GM18909 (cell line): ENCODE measurements at regions not wholly inside any gene's neighbourhood (a gene's known extent, or its start where the extent isn't known, plus 50 kb on each side); places are given as distances from the start of the nearest gene placed in this dataset.

Experiments
- ATAC-seq: cut with Tn5 transposase; IDR thresholded peaks from one replicate; pipeline ENCODE4 v1.9.1; 2021; ENCODE audit warnings: mild to moderate bottlenecking; ENCODE audit not compliant: unreplicated experiment, poor library complexity

- ATAC-seq = peak; percentile 78
These were observed 90.1 kb upstream of the PREP start for GRCh38 chr6:105492706-105493673.

- no peak for ATAC-seq
These were observed 86.3 kb upstream of the PREP start for GRCh38 chr6:105489216-105489530.

- no peak for ATAC-seq
These were observed 85.8 kb upstream of the PREP start for GRCh38 chr6:105488516-105489215.

GRCh38 chr6:105487040-105487790, 84.3 kb upstream of the PREP start:
- ATAC-seq = no peak

- ATAC-seq = peak; percentile 73
These were observed 82.6 kb upstream of the PREP start for GRCh38 chr6:105485456-105485855.

GRCh38 chr6:105484238-105485161, 81.6 kb upstream of the PREP start:
- peak; percentile 39 for ATAC-seq

- ATAC-seq = no peak
These were observed 80.6 kb upstream of the PREP start for GRCh38 chr6:105483492-105483891.

GRCh38 chr6:105482921-105483320, 80.0 kb upstream of the PREP start:
- ATAC-seq = no peak

GRCh38 chr6:105482227-105482844, 79.5 kb upstream of the PREP start:
- ATAC-seq = no peak

GRCh38 chr6:105476978-105477377, 74.1 kb upstream of the PREP start:
- ATAC-seq = no peak

GRCh38 chr6:105474234-105474633, 71.4 kb upstream of the PREP start:
- ATAC-seq = no peak

GRCh38 chr6:105469946-105470345, 67.1 kb upstream of the PREP start:
- ATAC-seq = no peak

GRCh38 chr6:105468850-105469249, 66.0 kb upstream of the PREP start:
- ATAC-seq = no peak

GRCh38 chr6:105460860-105461259, 58.0 kb upstream of the PREP start:
- no peak for ATAC-seq

GRCh38 chr6:105459864-105460263, 57.0 kb upstream of the PREP start:
- no peak for ATAC-seq

- ATAC-seq = peak; percentile 94
These were observed 56.2 kb upstream of the PREP start for GRCh38 chr6:105459049-105459448.

GRCh38 chr6:105458551-105458950, 55.7 kb upstream of the PREP start:
- peak; percentile 51 for ATAC-seq

GRCh38 chr6:105458084-105458483, 55.2 kb upstream of the PREP start:
- no peak for ATAC-seq

- no peak for ATAC-seq
These were observed 51.1 kb upstream of the PREP start for GRCh38 chr6:105453968-105454367.
